H1 (cell line): ENCODE measurements at regions not wholly inside any gene's neighbourhood (a gene's known extent, or its start where the extent isn't known, plus 50 kb on each side); places are given as distances from the start of the nearest gene placed in this dataset.

Source experiments
- CTCF ChIA-PET: fragments of 300-600 bp; sonication (Branson Sonifier 250); formaldehyde crosslinking; loops from one replicate; lab custom pipeline; 2021; ENCODE audit not compliant: partially characterized antibody; lab: Charles Lee
- POLR2A ChIA-PET: fragments of 300-600 bp; sonication (Branson Sonifier 250); formaldehyde crosslinking; loops from one replicate; lab custom pipeline; 2021; ENCODE audit warnings: inconsistent platforms; ENCODE audit not compliant: partially characterized antibody; lab: Charles Lee
- DNase-seq, 2 experiments: peaks; one replicate each; pipeline versions ENCODE4 v3.0.0 to v3.0.0-alpha.2; 2010 to 2022; ENCODE audit warnings: low spot score in 2 of 2, low read depth in 1 of 2, mixed read lengths in 1 of 2
- FAIRE-seq: peaks from 2 replicates; lab custom pipeline; 2011; peaks lifted over from hg19 to GRCh38; lab: Jason Lieb, UNC
- H2AFZ ChIP-seq: 2 replicates; pipeline ENCODE4 v1.8.1; 2012; ENCODE audit warnings: low read length, inconsistent platforms
- H2AK5ac ChIP-seq: 2 replicates; pipeline ENCODE4 v1.6.1; 2013; ENCODE audit warnings: low read depth, low read length
- H2BK120ac ChIP-seq: replicated peaks from 2 replicates; pipeline ENCODE3; 2013; ENCODE audit warnings: low read depth, low read length, inconsistent platforms
- H2BK12ac ChIP-seq: 2 replicates; pipeline ENCODE4 v1.6.1; 2013; ENCODE audit warnings: low read depth, low read length
- H2BK15ac ChIP-seq: 2 replicates; pipeline ENCODE4 v1.6.1; 2013; ENCODE audit warnings: low read length
- H2BK20ac ChIP-seq: 2 replicates; pipeline ENCODE4 v1.6.1; 2013; ENCODE audit warnings: low read length
- H2BK5ac ChIP-seq: 2 replicates; pipeline ENCODE4 v1.6.1; 2013; ENCODE audit warnings: low read depth, low read length
- H3K14ac ChIP-seq: 2 replicates; pipeline ENCODE4 v1.6.1; 2013; ENCODE audit warnings: inconsistent platforms; ENCODE audit not compliant: insufficient read length
- H3K18ac ChIP-seq: 2 replicates; pipeline ENCODE4 v1.6.1; 2013; ENCODE audit warnings: low read length; ENCODE audit errors: extremely low read depth
- H3K23ac ChIP-seq: 2 replicates; pipeline ENCODE4 v1.6.1; 2013; ENCODE audit warnings: inconsistent platforms; ENCODE audit not compliant: insufficient read length
- H3K23me2 ChIP-seq: 2 replicates; pipeline ENCODE4 v1.6.1; 2013; ENCODE audit warnings: low read depth, low read length
- H3K27ac ChIP-seq: 2 replicates; pipeline ENCODE4 v1.6.1; 2011; ENCODE audit warnings: low read depth, low read length, inconsistent platforms
- H3K27me3 ChIP-seq, 4 experiments: replicated peaks in 1 of 4; 1 replicate in 1 of 4; 2 replicates in 3 of 4; pipeline versions ENCODE4 v1.6.1 to v1.8.1; 2011 to 2013; ENCODE audit warnings: low read length in 3 of 4, mild to moderate bottlenecking in 3 of 4, inconsistent platforms in 2 of 4, mixed read lengths in 2 of 4, moderate library complexity in 1 of 4; ENCODE audit not compliant: control insufficient read depth in 3 of 4, insufficient read depth in 3 of 4; ENCODE audit errors: extremely low read depth in 1 of 4
- H3K36me3 ChIP-seq, 4 experiments: 2 replicates each; pipeline versions ENCODE4 v1.6.1 to v1.8.1; 2011 to 2013; ENCODE audit warnings: mild to moderate bottlenecking in 4 of 4, low read length in 3 of 4, moderate library complexity in 2 of 4, control low read depth in 1 of 4, inconsistent platforms in 1 of 4; ENCODE audit not compliant: insufficient read depth in 4 of 4, control insufficient read depth in 2 of 4
- H3K4ac ChIP-seq: replicated peaks from 2 replicates; pipeline ENCODE3; 2013; ENCODE audit warnings: low read length, low read depth, mixed read lengths, inconsistent platforms; ENCODE audit not compliant: insufficient read length
- H3K4me1 ChIP-seq, 4 experiments: replicated peaks in 1 of 4; 1 replicate in 1 of 4; 2 replicates in 3 of 4; pipeline versions ENCODE4 v1.6.1 to v1.8.1; 2011 to 2013; ENCODE audit warnings: low read length in 3 of 4, inconsistent platforms in 2 of 4, mixed read lengths in 1 of 4; ENCODE audit not compliant: insufficient read depth in 4 of 4, control insufficient read depth in 3 of 4
- H3K4me2 ChIP-seq, 2 experiments: 2 replicates each; pipeline versions ENCODE4 v1.6.1 to v1.8.1; 2011 to 2013; ENCODE audit warnings: low read depth in 2 of 2, low read length in 2 of 2, control low read depth in 1 of 2, inconsistent platforms in 1 of 2, mild to moderate bottlenecking in 1 of 2; ENCODE audit not compliant: insufficient read depth in 1 of 2
- H3K4me3 ChIP-seq, 4 experiments: fragments of 200-600, 300-600 bp in 1 of 4; sonication (generic), shearing (Covaris generic), sonication (Bioruptor Twin) in 1 of 4; 2 replicates each; pipeline versions ENCODE4 v1.5.1 to v1.8.1; 2011 to 2016; ENCODE audit warnings: low read length in 4 of 4, low read depth in 3 of 4, control low read depth in 2 of 4, inconsistent platforms in 2 of 4, mild to moderate bottlenecking in 2 of 4, mixed read lengths in 1 of 4, moderate library complexity in 1 of 4; ENCODE audit not compliant: insufficient read depth in 2 of 4; ENCODE audit errors: extremely low read depth in 1 of 4
- H3K56ac ChIP-seq: replicated peaks from 2 replicates; pipeline ENCODE3; 2013; ENCODE audit warnings: low read depth, mild to moderate bottlenecking, mixed read lengths, low read length, inconsistent platforms; ENCODE audit not compliant: insufficient read length
- H3K79me1 ChIP-seq: 2 replicates; pipeline ENCODE4 v1.6.1; 2013; ENCODE audit warnings: low read depth, low read length, control low read depth
- H3K79me2 ChIP-seq, 2 experiments: 2 replicates each; pipeline versions ENCODE4 v1.6.1 to v1.8.1; 2012 to 2013; ENCODE audit warnings: low read length in 2 of 2, mild to moderate bottlenecking in 2 of 2, inconsistent platforms in 1 of 2; ENCODE audit not compliant: insufficient read depth in 2 of 2, control insufficient read depth in 1 of 2
- H3K9ac ChIP-seq, 4 experiments: replicated peaks in 1 of 4; 1 replicate in 1 of 4; 2 replicates in 3 of 4; pipeline versions ENCODE4 v1.6.1 to v1.8.1; 2011 to 2013; ENCODE audit warnings: low read depth in 3 of 4, low read length in 3 of 4, control low read depth in 2 of 4, mild to moderate bottlenecking in 2 of 4, moderate library complexity in 2 of 4, inconsistent platforms in 1 of 4; ENCODE audit errors: extremely low read depth in 1 of 4
- H3K9me3 ChIP-seq, 2 experiments: 2 replicates each; pipeline versions ENCODE4 v1.6.1 to v1.8.1; 2012 to 2013; ENCODE audit warnings: mild to moderate bottlenecking in 2 of 2, moderate library complexity in 2 of 2, control low read depth in 1 of 2, inconsistent platforms in 1 of 2, low read depth in 1 of 2, low read length in 1 of 2, mixed read lengths in 1 of 2; ENCODE audit not compliant: insufficient read depth in 2 of 2
- H4K20me1 ChIP-seq, 2 experiments: replicated peaks in 1 of 2; 2 replicates each; pipeline versions ENCODE3 to v1.8.1; 2011 to 2013; ENCODE audit warnings: inconsistent platforms in 2 of 2, low read length in 2 of 2, mild to moderate bottlenecking in 1 of 2; ENCODE audit not compliant: insufficient read depth in 2 of 2, control insufficient read depth in 1 of 2
- H4K5ac ChIP-seq: 2 replicates; pipeline ENCODE4 v1.6.1; 2013; ENCODE audit warnings: low read length, low read depth, mixed read lengths, inconsistent platforms; ENCODE audit not compliant: insufficient read length
- H4K8ac ChIP-seq: 2 replicates; pipeline ENCODE4 v1.8.0; 2013; ENCODE audit warnings: mild to moderate bottlenecking, moderate library complexity, low read length, inconsistent platforms; ENCODE audit not compliant: insufficient read depth; ENCODE audit errors: extremely low read depth
- H4K91ac ChIP-seq: replicated peaks from 2 replicates; pipeline ENCODE3; 2013; ENCODE audit warnings: low read length, mixed read lengths, inconsistent platforms; ENCODE audit not compliant: insufficient read length
- ASH2L ChIP-seq: fragments of 200-600, 300-600 bp; sonication (generic); IDR thresholded peaks from one replicate; pipeline ENCODE4 v1.7.1; 2017; ENCODE audit warnings: low read length
- CHD1 ChIP-seq: IDR thresholded peaks from 2 replicates; pipeline ENCODE4 v1.6.1; 2012; ENCODE audit warnings: low read depth, low read length, improper control_type of control experiment
- CREB1 ChIP-seq: IDR thresholded peaks from 2 replicates; pipeline ENCODE4 v1.6.1; 2012; ENCODE audit warnings: inconsistent platforms
- CTBP2 ChIP-seq: IDR thresholded peaks from 2 replicates; pipeline ENCODE4 v1.7.0; 2011; ENCODE audit warnings: borderline replicate concordance, mild to moderate bottlenecking, moderate library complexity, mixed read lengths, low read length; ENCODE audit not compliant: insufficient read depth, insufficient read length
- CTCF ChIP-seq, 3 experiments: IDR thresholded peaks; 1 replicate in 2 of 3; 2 replicates in 1 of 3; pipeline versions ENCODE4 v1.5.1 to v1.6.1; 2011; ENCODE audit warnings: low read length in 3 of 3, mild to moderate bottlenecking in 3 of 3, inconsistent platforms in 2 of 3, low read depth in 1 of 3, moderate library complexity in 1 of 3; ENCODE audit not compliant: insufficient read depth in 1 of 3; ENCODE audit errors: control extremely low read depth in 1 of 3
- KDM4A ChIP-seq: IDR thresholded peaks from one replicate; pipeline ENCODE4 v1.7.1; 2012; ENCODE audit warnings: low read depth, mild to moderate bottlenecking, moderate library complexity, low read length, inconsistent platforms; ENCODE audit not compliant: severe bottlenecking
- TBP ChIP-seq: IDR thresholded peaks from 2 replicates; pipeline ENCODE4 v1.6.1; 2011; ENCODE audit warnings: low read depth, low read length, improper control_type of control experiment
- TCF12 ChIP-seq: IDR thresholded peaks from 2 replicates; pipeline ENCODE4 v1.6.1; 2011; ENCODE audit warnings: low read depth, mild to moderate bottlenecking, low read length

GRCh38 chr3:31352331-31352730, 180.4 kb upstream of the STT3B start:
- no peak overlapping the region for H2BK12ac ChIP-seq
- H3K4ac ChIP-seq = no peak overlapping the region
- H3K14ac ChIP-seq = no peak overlapping the region
- no peak overlapping the region for H4K8ac ChIP-seq
- H2BK20ac ChIP-seq = no peak overlapping the region
- no peak overlapping the region for H3K23ac ChIP-seq
- POLR2A ChIA-PET = no interaction called here
- no peak for FAIRE-seq
- H3K9ac ChIP-seq = no peak overlapping the region
- H3K27me3 ChIP-seq = no peaks in the 10 kb centered on the region
- no peaks in the 10 kb centered on the region; a peak in 1 of 8 replicates for H3K36me3 ChIP-seq
- H3K56ac ChIP-seq = no peak overlapping the region
- H3K18ac ChIP-seq = no peak overlapping the region
- no peak overlapping the region for H4K5ac ChIP-seq
- H3K4me3 ChIP-seq = no peak overlapping the region
- H3K27ac ChIP-seq = no peak overlapping the region
- H3K4me1 ChIP-seq = peaks cover 0 to 3% (median 0%) of the 10 kb centered on the region in 4 experiments; a peak in 1 of 7 replicates
- H2AK5ac ChIP-seq = no peak overlapping the region
- no peak overlapping the region for H2BK15ac ChIP-seq
- CTCF ChIA-PET = interaction anchor here (0.6 kb wide), 1 partner anchor 217 kb away, joined by 3 read pairs; no protein-coding TSS in a partner anchor
- no peaks in the 10 kb centered on the region for H3K9me3 ChIP-seq
- no peaks in the 10 kb centered on the region for H4K20me1 ChIP-seq
- no peak overlapping the region for H3K4me2 ChIP-seq
- no peak overlapping the region for H4K91ac ChIP-seq
- H3K79me2 ChIP-seq = no peaks in the 10 kb centered on the region
- H3K79me1 ChIP-seq = no peaks in the 10 kb centered on the region
- no peak overlapping the region for H2AFZ ChIP-seq
- TF ChIP-seq CREB1 (no peak), CHD1 (no peak), TCF12 (no peak), ASH2L (no peak), CTBP2 (no peak), CTCF (IDR thresholded peaks at IDR 0.05; ENCODE audit: control extremely low read depth in 1 of 3, insufficient read depth in 1 of 3, low read depth in 1 of 3, low read length in 3 of 3) (no peak), KDM4A (no peak), TBP (no peak)
- TF ChIP-seq, all 59 proteins: peak for 0
- Histone ChIP-seq H2BK5ac (no peak overlapping the region), H2BK120ac (no peak overlapping the region), H3K23me2 (no peaks in the 10 kb centered on the region)
- DNase-seq = no peak
